Naive thymus-derived CD4-positive, alpha-beta T cell (primary cell): ENCODE measurements at regions not wholly inside any gene's neighbourhood (a gene's known extent, or its start where the extent isn't known, plus 50 kb on each side); places are given as distances from the start of the nearest gene placed in this dataset.

Source experiments
- ATAC-seq: fragments of 150-1000 bp; cut with Tn5 transposase; 2 replicates; pipeline ENCODE4 v1.10.0; 2021; ENCODE audit warnings: mild to moderate bottlenecking, moderate library complexity
- CTCF ChIA-PET: fragments of 350-600 bp; sonication (Branson Sonifier 250); formaldehyde crosslinking; loops from one replicate; lab custom pipeline; 2021; ENCODE audit warnings: antibody characterized with exemption; lab: Charles Lee
- POLR2A ChIA-PET: fragments of 350-600 bp; sonication (Branson Sonifier 250); formaldehyde crosslinking; loops from one replicate; lab custom pipeline; 2021; ENCODE audit warnings: antibody characterized with exemption, inconsistent platforms; lab: Charles Lee
- DNase-seq, 9 donors: peaks; one replicate each; pipeline versions ENCODE4 v3.0.0 to v3.0.0-alpha.2; 2020 to 2022; ENCODE audit warnings: mixed read lengths in 1 of 9
- H3K27ac ChIP-seq: one replicate; pipeline ENCODE4 v1.7.0; 2013; ENCODE audit warnings: mild to moderate bottlenecking, low read depth, low read length, moderate library complexity
- H3K27me3 ChIP-seq, 2 donors: one replicate each; pipeline ENCODE4 v1.7.0; 2013; ENCODE audit warnings: low read length in 2 of 2, mild to moderate bottlenecking in 2 of 2, moderate library complexity in 2 of 2; ENCODE audit not compliant: control insufficient read depth in 2 of 2, insufficient read depth in 2 of 2
- H3K36me3 ChIP-seq, 3 experiments: 1 replicate in 2 of 3; 2 replicates in 1 of 3; pipeline ENCODE4 v1.7.0; 2013; ENCODE audit warnings: low read length in 3 of 3, mild to moderate bottlenecking in 3 of 3, moderate library complexity in 1 of 3; ENCODE audit not compliant: insufficient read depth in 3 of 3, control insufficient read depth in 2 of 3
- H3K4me1 ChIP-seq, 2 donors: one replicate each; pipeline ENCODE4 v1.7.0; 2013; ENCODE audit warnings: low read length in 2 of 2, mild to moderate bottlenecking in 2 of 2, moderate library complexity in 1 of 2; ENCODE audit not compliant: control insufficient read depth in 2 of 2, insufficient read depth in 2 of 2
- H3K4me3 ChIP-seq: 2 replicates; pipeline ENCODE4 v1.7.0; 2013; ENCODE audit warnings: mild to moderate bottlenecking, low read length
- H3K9me3 ChIP-seq, 3 experiments: 1 replicate in 2 of 3; 2 replicates in 1 of 3; pipeline ENCODE4 v1.7.0; 2013; ENCODE audit warnings: low read length in 3 of 3; ENCODE audit not compliant: control insufficient read depth in 2 of 3
- H3K27ac Mint-ChIP-seq, 9 donors: one replicate each; pipeline ENCODE4 v1.8.0; 2020 to 2022; ENCODE audit warnings: mixed read lengths in 9 of 9, mild to moderate bottlenecking in 8 of 9, moderate library complexity in 5 of 9, inconsistent platforms in 2 of 9
- H3K27me3 Mint-ChIP-seq, 5 donors: one replicate each; pipeline ENCODE4 v1.8.0; 2021 to 2022; ENCODE audit warnings: mixed read lengths in 5 of 5, mild to moderate bottlenecking in 1 of 5
- H3K36me3 Mint-ChIP-seq, 5 donors: one replicate each; pipeline ENCODE4 v1.8.0; 2020 to 2022; ENCODE audit warnings: mixed read lengths in 5 of 5, mild to moderate bottlenecking in 3 of 5, inconsistent platforms in 1 of 5
- H3K4me1 Mint-ChIP-seq, 7 donors: one replicate each; pipeline ENCODE4 v1.8.0; 2020 to 2022; ENCODE audit warnings: mixed read lengths in 7 of 7, mild to moderate bottlenecking in 3 of 7, inconsistent platforms in 1 of 7
- H3K4me3 Mint-ChIP-seq, 10 donors: one replicate each; pipeline ENCODE4 v1.8.0; 2020 to 2022; ENCODE audit warnings: mild to moderate bottlenecking in 10 of 10, mixed read lengths in 10 of 10, moderate library complexity in 6 of 10, inconsistent platforms in 2 of 10
- H3K9me3 Mint-ChIP-seq, 11 donors: one replicate each; pipeline ENCODE4 v1.8.0; 2020 to 2022; ENCODE audit warnings: mixed read lengths in 11 of 11, mild to moderate bottlenecking in 4 of 11, inconsistent platforms in 1 of 11, moderate library complexity in 1 of 11
- intact Hi-C, 2 donors: fragments of 100-400 bp; cut with micrococcal nuclease; formaldehyde crosslinking; loops; one replicate each; pipeline ENCODE4 v1.15.1; 2023

GRCh38 chr17:14559264-14560119, 258.6 kb downstream of the HS3ST3B1 start:
- Histone ChIP-seq H3K4me1 (no peaks in the 10 kb centered on the region), H3K27ac (no peak overlapping the region), H3K4me3 (no peak overlapping the region), H3K9me3 (no peaks in the 10 kb centered on the region), H3K27me3 (no peaks in the 10 kb centered on the region), H3K36me3 (no peaks in the 10 kb centered on the region)
- POLR2A ChIA-PET: no interaction called here
- Mint-ChIP-seq H3K27ac (no peak overlapping the region), H3K36me3 (peaks cover 0 to 4% (median 0%) of the 10 kb centered on the region in 5 donors), H3K4me1 (peaks cover 3 to 19% (median 6%) of the 10 kb centered on the region in 7 donors), H3K9me3 (no peaks in the 10 kb centered on the region), H3K4me3 (no peak overlapping the region), H3K27me3 (no peaks in the 10 kb centered on the region)
- CTCF ChIA-PET: no interaction called here
- DNase-seq (no peak), ATAC-seq (no peak)
- intact Hi-C loops: loop anchor here in 1 of 2 donors (10.0 kb wide), 2 partner anchors 155 to 965 kb away; no protein-coding TSS in a partner anchor

- ATAC-seq (no peak), DNase-seq (no peak)
- CTCF ChIA-PET: no interaction called here
- Mint-ChIP-seq H3K27me3 (no peaks in the 10 kb centered on the region), H3K36me3 (peaks cover 0 to 4% (median 0%) of the 10 kb centered on the region in 5 donors), H3K9me3 (no peaks in the 10 kb centered on the region), H3K4me3 (no peak overlapping the region), H3K4me1 (peaks cover 3 to 25% (median 6%) of the 10 kb centered on the region in 7 donors), H3K27ac (peak overlapping the region in 1 of 9 donors; percentile 23)
- intact Hi-C loops: loop anchor here in 1 of 2 donors (10.0 kb wide), 2 partner anchors 153 to 963 kb away; no protein-coding TSS in a partner anchor
- POLR2A ChIA-PET: no interaction called here
- H3K4me1 ChIP-seq: no peaks in the 10 kb centered on the region
- H3K27ac ChIP-seq: no peak overlapping the region
- H3K9me3 ChIP-seq: no peaks in the 10 kb centered on the region
- no peak overlapping the region for H3K4me3 ChIP-seq
- H3K36me3 ChIP-seq: no peaks in the 10 kb centered on the region
- H3K27me3 ChIP-seq: no peaks in the 10 kb centered on the region
These were observed 256.6 kb downstream of the HS3ST3B1 start for GRCh38 chr17:14557480-14557879.

GRCh38 chr17:14553847-14554246, 253.0 kb downstream of the HS3ST3B1 start:
- no peak for ATAC-seq
- Mint-ChIP-seq H3K4me3 (no peak overlapping the region), H3K4me1 (peaks cover 0 to 13% (median 6%) of the 10 kb centered on the region in 7 donors), H3K9me3 (peaks cover 0 to 1% (median 0%) of the 10 kb centered on the region in 11 donors), H3K27ac (peak overlapping the region in 1 of 9 donors; percentile 14), H3K27me3 (peaks cover 0 to 2% (median 0%) of the 10 kb centered on the region in 5 donors), H3K36me3 (no peaks in the 10 kb centered on the region)
- Histone ChIP-seq H3K27ac (no peak overlapping the region), H3K27me3 (no peaks in the 10 kb centered on the region), H3K9me3 (no peaks in the 10 kb centered on the region), H3K4me1 (no peaks in the 10 kb centered on the region), H3K36me3 (no peaks in the 10 kb centered on the region), H3K4me3 (no peak overlapping the region)
- DNase-seq: no peak
- ChIA-PET CTCF (interaction anchor here (0.7 to 2.2 kb wide), 6 partner anchors 9 to 961 kb away, joined by 3 to 7 read pairs (median 3); no protein-coding TSS in a partner anchor), POLR2A (interaction anchor here (2.4 kb wide), 1 partner anchor 253 kb away, joined by 6 read pairs; the partner anchor contains the start of gene HS3ST3B1)
- intact Hi-C loops: loop anchor here (1.0 to 10.0 kb wide), 6 partner anchors 127 to 960 kb away; no protein-coding TSS in a partner anchor

- no peak for DNase-seq
- ChIA-PET POLR2A (interaction anchor here (1.2 to 2.4 kb wide), 2 partner anchors 251 to 392 kb away, joined by 4 to 6 read pairs; partner anchors contain the start of gene HS3ST3B1), CTCF (interaction anchor here (0.6 to 0.7 kb wide), 3 partner anchors 137 to 627 kb away, joined by 3 to 9 read pairs (median 3); partner anchors contain the start of gene HS3ST3B1)
- H3K4me3 ChIP-seq: no peak overlapping the region
- Mint-ChIP-seq H3K9me3 (peaks cover 0 to 1% (median 0%) of the 10 kb centered on the region in 11 donors), H3K4me3 (no peak overlapping the region), H3K27ac (no peak overlapping the region), H3K36me3 (no peaks in the 10 kb centered on the region), H3K4me1 (peaks cover 0 to 14% (median 6%) of the 10 kb centered on the region in 7 donors), H3K27me3 (peaks cover 0 to 4% (median 0%) of the 10 kb centered on the region in 5 donors)
- no peak overlapping the region for H3K27ac ChIP-seq
- ATAC-seq: no peak
- intact Hi-C loops: loop anchor here (5.0 to 10.0 kb wide), 4 partner anchors 125 to 958 kb away; no protein-coding TSS in a partner anchor
- no peaks in the 10 kb centered on the region for H3K36me3 ChIP-seq
- H3K4me1 ChIP-seq: no peaks in the 10 kb centered on the region
- H3K9me3 ChIP-seq: no peaks in the 10 kb centered on the region
- H3K27me3 ChIP-seq: no peaks in the 10 kb centered on the region
These were observed 251.4 kb downstream of the HS3ST3B1 start for GRCh38 chr17:14552306-14552705.

- Histone ChIP-seq H3K27me3 (no peaks in the 10 kb centered on the region), H3K4me1 (no peaks in the 10 kb centered on the region), H3K36me3 (no peaks in the 10 kb centered on the region), H3K27ac (no peak overlapping the region), H3K4me3 (no peak overlapping the region), H3K9me3 (no peaks in the 10 kb centered on the region)
- H3K27me3 Mint-ChIP-seq: peaks cover 0 to 8% (median 3%) of the 10 kb centered on the region in 5 donors
- no peak for DNase-seq
- H3K9me3 Mint-ChIP-seq: peaks cover 0 to 10% (median 2%) of the 10 kb centered on the region in 11 donors
- H3K27ac Mint-ChIP-seq: peak overlapping the region in 1 of 9 donors; percentile 1
- H3K4me1 Mint-ChIP-seq: peaks cover 0 to 23% (median 5%) of the 10 kb centered on the region in 7 donors
- CTCF ChIA-PET: interaction anchor here (0.6 kb wide), 1 partner anchor 955 kb away, joined by 3 read pairs; no protein-coding TSS in a partner anchor
- POLR2A ChIA-PET: no interaction called here
- H3K36me3 Mint-ChIP-seq: no peaks in the 10 kb centered on the region
- intact Hi-C loops: no loop called here
- no peak for ATAC-seq
- H3K4me3 Mint-ChIP-seq: no peak overlapping the region
These were observed 246.7 kb downstream of the HS3ST3B1 start for GRCh38 chr17:14547556-14547955.

- Mint-ChIP-seq H3K4me1 (peaks cover 0 to 23% (median 5%) of the 10 kb centered on the region in 7 donors), H3K4me3 (peak overlapping the region in 1 of 10 donors; percentile 25), H3K36me3 (peaks cover 0 to 3% (median 0%) of the 10 kb centered on the region in 5 donors), H3K9me3 (peaks cover 0 to 10% (median 2%) of the 10 kb centered on the region in 11 donors), H3K27me3 (peaks cover 0 to 10% (median 3%) of the 10 kb centered on the region in 5 donors), H3K27ac (no peak overlapping the region)
- intact Hi-C loops: no loop called here
- ATAC-seq (no peak), DNase-seq (no peak)
- no peaks in the 10 kb centered on the region for H3K36me3 ChIP-seq
- H3K4me3 ChIP-seq: no peak overlapping the region
- H3K27ac ChIP-seq: no peak overlapping the region
- H3K9me3 ChIP-seq: no peaks in the 10 kb centered on the region
- H3K4me1 ChIP-seq: no peaks in the 10 kb centered on the region
- POLR2A ChIA-PET: no interaction called here
- no peaks in the 10 kb centered on the region for H3K27me3 ChIP-seq
- CTCF ChIA-PET: interaction anchor here (0.6 kb wide), 1 partner anchor 954 kb away, joined by 3 read pairs; no protein-coding TSS in a partner anchor
These were observed 246.1 kb downstream of the HS3ST3B1 start for GRCh38 chr17:14547016-14547415.
